GM19397 (cell line): ENCODE measurements at regions not wholly inside any gene's neighbourhood (a gene's known extent, or its start where the extent isn't known, plus 50 kb on each side); places are given as distances from the start of the nearest gene placed in this dataset.
"Not testable (repeated sequence)": the region's sequence is repeated elsewhere in the genome, so short reads cannot be mapped to it uniquely, and the experiment has no call there.

Experiments
- ATAC-seq: cut with Tn5 transposase; IDR thresholded peaks from one replicate; pipeline ENCODE4 v1.9.1; 2021; ENCODE audit warnings: mild to moderate bottlenecking, moderate library complexity; ENCODE audit not compliant: unreplicated experiment

DNA sequence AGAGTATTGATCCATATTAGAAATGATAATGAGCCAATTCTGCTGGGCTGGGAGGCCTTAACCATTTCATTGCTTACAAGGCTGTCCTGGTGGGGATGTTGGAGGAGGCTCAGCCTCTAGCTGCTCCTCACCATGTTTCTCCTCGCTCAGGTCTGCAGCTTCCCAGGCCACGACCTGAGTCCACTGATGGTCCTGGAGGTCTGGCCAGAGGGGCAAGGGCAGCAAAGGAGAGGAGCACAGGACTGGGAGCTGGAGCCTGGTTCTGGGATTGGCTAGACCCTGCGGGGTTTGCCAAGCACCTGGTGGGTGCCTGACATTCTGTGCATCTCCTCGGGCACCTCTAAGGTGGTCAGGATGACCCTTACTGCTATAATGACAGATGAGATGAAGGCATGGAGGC, 92.6 kb downstream of the KIF26A start:
- ATAC-seq, result no peak

DNA sequence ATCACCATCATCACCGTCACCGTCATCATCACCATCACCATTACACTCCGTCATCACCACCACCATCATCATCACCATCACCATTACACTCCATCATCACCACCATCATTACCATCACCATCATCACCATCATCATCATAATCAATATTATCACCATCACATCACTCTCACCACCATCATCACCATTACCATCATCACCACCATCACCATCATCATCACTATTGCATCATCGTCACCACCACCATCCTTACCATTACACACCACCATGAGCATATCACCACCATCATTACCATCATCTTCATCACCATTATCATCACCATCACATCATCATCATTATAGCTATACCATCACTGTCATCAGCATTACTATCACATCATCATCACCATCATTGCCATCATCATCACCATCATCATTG, 93.7 kb downstream of the KIF26A start:
- no peak for ATAC-seq

DNA sequence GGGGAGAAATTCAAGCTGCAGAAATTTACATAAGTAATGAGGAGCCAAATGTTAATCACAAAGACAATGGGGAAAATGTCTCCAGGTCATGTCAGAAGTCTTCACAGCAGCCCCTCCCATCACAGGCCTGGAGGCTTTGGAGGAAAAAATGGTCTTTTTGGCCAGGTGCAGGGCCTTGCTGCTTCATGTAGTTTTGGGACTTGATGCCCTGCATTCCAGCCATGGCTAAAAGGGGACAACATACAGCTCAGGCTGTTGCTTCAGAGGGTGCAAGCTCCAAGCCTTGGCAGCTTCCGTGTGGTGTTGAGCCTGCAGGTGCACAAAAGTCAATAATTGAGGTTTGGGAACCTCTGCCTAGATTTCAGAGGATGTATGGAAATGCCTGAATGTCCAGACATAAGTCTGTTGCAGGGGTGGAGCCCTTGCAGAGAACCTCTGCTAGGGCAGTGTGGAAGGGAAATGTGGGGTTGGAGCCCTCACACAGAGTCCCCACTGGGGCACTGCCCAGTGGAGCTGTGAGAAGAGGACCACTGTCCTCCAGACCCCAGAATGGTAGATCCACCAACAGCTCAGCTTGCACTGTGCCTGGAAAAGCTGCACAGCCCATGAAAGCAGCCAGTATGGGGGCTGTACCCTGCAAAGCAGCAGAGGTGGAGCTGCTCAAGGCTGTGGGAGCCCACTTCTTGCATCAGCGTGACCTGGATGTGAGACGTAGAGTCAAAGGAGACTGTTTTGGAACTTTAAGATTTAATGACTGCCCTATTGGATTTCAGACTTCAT, 95.8 kb downstream of the KIF26A start:
- ATAC-seq, result not testable (repeated sequence)

- ATAC-seq, result no peak
Observed at GRCh38 chr14:104235686-104236085, 97.3 kb downstream of the KIF26A start.

GRCh38 chr14:104237651-104238423, 99.5 kb downstream of the KIF26A start:
- no peak for ATAC-seq

DNA sequence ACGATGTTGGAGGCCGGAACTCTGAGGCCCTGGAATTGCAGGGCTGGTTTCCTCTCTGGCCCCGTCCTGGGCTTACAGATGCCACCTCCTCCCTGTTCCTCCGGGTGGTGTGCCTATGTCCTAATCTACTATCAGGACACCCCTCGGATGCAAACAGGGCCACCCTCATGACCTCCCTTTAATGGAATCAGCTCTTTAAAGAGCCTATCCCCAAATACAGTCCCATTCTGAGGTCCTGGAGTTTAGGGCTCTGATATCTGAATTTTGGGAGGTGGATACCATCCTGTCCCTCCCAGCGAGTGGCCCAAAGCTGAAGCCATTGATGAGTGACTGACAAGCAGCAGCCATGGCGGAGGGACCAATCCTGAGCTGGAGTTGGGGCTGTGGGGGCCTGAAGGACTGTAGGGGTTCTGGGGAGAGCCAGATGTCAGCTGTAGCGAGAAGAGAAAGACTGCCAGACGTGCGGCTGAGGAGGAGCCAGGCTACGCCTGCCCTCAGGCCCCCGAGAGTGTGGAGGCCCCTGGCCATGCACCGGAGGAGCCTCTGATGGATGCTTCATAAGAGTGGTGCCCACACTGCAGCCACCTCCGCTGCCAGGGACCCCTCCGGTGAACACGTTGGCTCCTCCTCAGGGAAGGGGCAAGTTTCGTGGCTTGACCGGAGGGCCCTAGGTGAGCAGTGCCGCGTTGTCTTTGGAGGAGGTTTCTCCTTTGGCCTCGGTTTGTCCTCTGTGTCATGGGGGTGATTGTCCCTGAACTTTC, 100.2 kb downstream of the KIF26A start:
- ATAC-seq, result no peak

DNA sequence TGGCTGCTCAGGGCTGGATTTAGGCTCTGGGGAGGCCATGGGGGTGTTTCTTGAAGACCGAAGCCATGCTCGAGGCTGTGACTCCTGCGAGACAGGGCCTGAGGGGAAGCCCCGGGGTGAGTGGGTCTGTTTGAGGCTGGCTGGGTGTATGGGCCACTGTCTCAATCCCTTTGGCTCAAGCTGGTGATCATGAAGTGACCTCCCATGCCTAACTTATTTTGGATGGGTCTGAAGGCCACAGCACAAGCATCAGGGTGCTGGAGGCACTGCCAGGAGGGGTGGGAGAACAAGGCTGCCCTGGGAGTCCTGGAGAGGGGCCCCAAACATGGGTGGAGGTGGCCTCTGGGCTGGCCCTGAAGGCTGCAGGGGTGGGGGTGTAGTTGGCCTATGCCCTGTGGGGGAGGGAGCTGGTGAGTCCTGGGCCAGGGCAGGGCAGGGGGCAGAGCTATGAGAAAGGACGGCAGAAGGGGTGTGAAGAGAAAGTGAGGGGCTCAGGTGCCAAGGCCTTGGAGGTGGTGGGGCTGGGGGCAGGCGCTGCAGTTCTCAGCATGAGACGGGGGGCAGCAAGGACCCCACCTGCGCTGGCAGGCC, 100.9 kb downstream of the KIF26A start:
- ATAC-seq, result no peak

DNA sequence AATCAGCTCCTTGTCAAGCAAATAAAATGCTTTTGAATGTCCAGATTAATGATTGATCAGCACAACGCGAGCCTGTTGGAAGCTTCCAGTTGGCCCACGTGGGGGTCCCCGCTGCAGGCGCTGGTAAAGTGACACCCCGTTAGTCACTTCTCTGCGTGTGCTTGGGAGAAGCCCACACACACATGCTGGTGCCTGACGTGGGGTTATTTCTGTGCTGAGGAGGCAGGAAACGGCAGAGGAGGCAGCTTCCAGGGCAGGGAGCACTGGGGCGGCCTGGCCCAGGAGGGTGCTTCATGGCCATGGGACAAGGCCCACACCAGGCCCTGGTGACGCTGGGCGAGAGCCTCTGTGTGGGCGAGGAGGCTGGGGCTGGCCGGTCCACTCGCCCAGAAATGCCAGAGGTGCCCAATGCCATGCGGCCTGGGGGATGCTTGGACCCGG, 101.5 kb downstream of the KIF26A start:
- ATAC-seq, result no peak

DNA sequence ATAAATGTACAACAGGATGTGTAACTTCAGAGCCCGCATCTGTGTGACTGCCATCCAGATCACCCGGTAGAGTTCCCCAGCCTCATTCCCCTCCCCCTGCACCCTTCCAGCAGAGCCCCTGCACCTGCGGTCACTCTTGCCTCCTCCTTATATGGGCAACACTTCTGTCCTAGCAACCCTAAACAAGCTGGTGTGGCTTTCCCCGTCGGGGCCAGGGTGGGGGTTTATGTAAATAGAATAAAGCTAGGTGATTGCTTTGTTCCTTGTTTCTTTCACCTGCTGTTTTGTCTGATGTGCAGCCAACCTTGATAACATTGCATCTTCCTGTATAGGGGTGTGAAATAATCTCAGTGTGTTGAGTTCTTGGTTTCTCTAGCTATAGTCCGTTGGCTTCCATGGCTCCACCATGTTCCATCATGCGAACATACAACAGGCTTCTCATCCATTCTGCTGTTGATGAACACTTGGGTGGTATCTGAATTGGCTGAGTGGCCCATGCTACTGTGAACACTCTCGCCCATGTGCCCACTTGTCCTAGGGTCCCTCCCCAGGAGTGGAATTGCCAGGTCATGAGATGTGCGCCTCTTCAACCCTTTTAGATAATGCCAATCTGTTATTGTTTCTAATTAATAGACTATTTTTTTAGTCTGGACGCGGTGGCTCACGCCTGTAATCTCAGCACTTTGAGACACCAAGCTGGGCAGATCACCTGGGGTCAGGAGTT, 102.2 kb downstream of the KIF26A start:
- no peak for ATAC-seq

DNA sequence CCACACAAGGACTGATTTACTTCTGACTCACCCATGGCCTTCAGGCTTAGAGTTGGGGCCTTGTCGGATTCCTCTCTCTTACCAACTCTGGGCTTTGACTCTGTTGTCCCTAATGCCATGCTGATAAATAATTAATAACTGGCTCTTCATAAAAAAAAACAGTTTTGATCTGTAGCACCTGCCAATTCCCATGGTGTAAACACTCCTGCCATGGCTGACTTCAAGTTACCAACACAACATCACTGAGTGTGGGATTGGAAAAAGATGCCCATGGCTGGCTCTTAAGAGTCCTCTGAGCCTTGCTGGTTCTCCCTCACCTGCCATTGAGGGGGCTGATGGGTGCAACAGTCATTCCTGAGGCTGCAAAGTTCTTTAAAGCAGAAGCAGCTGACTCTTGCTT, 104.8 kb downstream of the KIF26A start:
- ATAC-seq, result no peak

DNA sequence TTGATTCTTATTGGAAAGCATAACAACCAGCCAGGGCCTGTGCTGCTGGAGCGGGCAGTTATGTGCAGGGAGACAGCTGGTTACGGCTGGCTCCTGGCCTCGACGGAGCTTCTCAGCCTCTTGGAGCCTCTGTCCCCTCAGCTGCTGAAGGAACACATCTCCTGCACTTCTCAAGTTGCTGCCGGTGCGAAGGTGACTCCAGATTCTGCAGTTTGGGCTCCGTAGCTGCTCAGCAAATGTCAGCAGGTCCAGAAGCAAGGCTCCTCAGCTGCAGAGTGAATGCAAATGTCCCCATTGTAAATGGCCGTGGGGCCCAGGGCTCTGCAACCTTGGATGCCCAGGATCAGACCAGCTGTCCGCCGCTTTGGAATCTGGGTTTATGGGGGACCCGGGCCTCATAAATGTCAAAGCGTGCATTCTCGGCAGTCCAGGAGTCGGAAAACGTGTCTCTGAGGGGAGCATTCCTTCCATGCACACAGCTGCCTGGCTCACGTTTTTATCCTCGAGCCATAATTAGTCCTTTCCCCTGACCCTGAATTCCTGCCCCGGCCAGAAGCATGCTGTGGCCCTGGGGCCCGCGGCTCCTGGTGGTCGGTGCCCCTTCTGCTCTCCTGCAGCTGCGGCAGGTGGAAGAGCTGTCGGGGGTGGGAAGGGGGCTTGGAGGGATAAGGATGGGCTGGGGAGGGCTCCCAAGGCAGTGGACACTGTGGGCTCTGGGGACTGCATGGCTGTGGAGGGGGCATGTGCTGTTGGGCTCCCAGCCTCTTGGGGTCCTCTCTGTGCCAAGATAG, 106.0 kb downstream of the KIF26A start:
- no peak for ATAC-seq

- no peak for ATAC-seq
Observed at GRCh38 chr14:104245075-104245474, 106.7 kb downstream of the KIF26A start.

- no peak for ATAC-seq
Observed at GRCh38 chr14:104245723-104246122, 107.3 kb downstream of the KIF26A start.

DNA sequence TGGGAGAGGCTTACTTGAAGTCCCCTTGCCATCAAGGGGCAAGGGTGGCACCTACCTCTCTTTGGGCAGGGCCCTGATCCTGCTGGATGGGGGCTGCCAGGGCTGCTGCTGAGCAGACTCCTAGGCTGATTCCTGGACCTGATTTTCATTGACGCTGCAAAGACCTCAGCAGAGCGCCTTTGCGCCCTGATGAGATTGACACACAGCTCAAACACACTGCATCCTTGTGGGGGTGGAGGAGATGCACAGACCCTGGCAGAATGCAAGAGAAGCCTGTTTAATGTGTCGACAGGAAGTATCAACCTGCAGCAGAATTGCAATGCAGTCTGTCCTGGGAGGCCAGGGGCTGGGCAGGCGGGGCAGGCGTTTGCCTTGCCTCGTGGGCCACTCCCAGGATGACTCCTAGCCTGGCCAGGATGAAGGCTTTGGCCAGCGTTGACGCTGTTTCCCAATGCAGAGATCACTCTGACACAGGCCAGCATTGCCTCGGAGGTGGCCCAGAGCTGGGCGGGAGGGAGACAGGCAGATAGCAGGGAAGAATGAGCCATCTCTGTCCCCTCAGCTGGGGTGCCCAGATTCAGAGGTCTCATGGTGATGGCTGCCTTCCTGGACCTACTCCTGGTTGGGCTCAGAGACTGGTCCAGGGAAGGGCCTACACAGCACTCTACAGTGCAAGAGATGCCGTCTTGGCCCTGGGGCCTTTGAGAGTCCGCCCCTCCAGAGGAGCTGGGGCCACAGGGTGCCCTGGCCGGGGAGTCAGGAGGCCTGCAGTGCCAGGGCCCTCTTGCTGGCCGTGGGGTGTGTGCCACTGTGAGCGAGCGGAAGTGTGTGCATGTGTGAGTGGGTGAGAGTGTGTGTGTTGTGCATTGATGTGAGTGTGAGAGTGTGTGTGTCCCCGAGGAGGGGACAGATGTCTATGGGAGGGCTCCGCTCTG, 108.3 kb downstream of the KIF26A start:
- ATAC-seq, result no peak

- no peak for ATAC-seq
Observed at GRCh38 chr14:104247336-104248202, 109.2 kb downstream of the KIF26A start.

DNA sequence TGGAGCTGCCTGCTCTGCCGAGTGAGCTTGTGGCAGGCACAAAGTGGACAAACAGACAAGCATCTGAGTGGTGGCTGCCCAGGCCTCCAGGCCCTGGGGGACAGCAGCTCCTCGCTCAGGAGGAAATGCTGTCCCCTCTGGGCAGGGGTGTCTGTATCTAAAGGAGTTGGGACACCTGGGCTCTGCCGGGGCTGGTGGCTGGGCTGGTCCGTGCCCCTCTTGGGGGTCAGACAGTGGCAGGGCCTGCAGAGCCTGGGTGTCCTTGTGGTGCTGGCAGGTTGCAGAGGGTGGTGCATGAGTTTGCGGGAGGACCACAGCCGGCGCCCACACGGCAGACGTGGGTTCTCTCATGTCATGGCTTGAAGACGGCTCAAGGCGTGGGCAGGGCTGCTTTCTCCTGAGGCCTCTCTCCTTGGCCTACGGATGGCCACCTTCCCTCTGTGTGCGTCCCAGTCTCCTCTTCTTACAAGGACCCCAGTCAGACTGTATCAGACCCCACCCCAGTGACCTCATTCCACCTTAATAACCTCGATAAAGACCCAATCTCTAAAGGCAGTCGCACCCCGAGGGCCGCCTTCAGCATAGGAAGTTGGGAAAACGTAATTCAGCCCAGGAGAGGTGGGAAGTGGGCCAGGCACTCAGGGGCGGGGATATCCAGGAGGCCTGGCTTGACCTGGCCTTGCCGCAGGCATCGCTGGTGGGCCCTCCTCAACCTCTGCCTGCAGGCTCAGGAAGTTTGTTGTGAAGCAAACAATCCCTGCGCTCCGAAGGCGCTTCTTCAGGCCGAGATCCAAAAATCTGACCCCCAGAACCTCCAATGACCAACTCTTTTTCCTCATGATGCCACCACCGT, 110.0 kb downstream of the KIF26A start:
- ATAC-seq, result no peak

DNA sequence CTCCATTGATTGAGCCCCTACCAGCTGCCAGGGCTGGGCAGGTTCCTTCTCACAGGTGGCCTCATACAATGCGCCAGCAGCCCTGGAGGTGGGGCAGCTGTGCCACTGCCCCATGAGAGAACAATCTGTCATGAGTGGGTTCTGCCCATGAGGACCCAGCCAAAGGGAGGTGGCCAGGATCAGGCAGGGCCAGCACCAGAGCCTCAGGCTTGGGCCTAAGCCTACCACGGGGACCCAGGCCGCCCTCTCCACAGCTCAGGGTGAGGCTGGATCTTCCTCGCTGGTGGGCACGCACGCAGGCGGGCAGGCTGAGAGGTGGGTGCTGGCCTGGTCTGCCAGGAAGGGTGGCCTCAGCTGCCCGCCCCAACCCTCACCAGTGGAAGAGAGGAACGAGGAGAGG, 110.7 kb downstream of the KIF26A start:
- no peak for ATAC-seq
